OCI-M2 (cell line): ENCODE measurements at regions not wholly inside any gene's neighbourhood (a gene's known extent, or its start where the extent isn't known, plus 50 kb on each side); places are given as distances from the start of the nearest gene placed in this dataset.

Source experiments
- DNase-seq: peaks from one replicate; lab custom pipeline; 2025; ENCODE audit not compliant: unreplicated experiment; lab: John Stamatoyannopoulos, UW

DNA sequence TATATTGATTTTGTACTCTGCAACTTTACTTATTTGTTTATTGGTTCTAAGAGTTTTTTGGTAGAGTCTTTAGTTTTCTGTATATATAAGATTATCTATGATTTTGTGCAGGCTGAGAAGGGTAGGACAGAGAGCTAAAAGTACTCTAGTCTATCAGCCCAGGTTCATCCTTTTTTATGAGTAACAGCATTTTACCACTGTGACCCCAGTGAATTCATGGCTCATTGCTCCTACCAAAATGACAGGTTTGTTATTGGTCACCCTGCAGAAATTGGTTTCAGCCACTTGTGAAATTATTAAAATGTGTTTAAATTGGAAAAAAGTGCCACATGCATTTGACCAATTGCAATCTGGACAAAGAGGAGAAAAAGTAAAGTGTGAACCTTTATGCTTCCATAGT, 421.4 kb upstream of the DAB2 start:
- DNase-seq = no peak

DNA sequence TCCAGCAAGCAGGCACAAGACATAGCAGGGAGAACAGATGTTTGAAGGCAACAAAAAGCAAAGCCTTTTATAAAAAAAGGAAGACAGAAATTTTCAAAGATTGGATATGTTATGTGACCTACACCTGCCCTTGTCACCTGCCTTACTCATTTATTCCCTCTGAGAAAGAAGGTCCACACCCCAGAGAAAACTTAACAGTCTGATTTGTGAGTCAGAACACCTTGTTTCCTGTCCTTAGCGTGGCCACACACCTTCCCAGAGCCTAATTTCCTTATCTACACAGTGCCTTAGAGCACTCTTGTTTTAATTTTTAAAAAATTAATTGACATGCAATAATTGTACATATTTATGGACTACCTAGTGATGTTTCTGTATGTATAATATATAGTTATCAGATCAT, 419.0 kb upstream of the DAB2 start:
- DNase-seq = no peak

DNA sequence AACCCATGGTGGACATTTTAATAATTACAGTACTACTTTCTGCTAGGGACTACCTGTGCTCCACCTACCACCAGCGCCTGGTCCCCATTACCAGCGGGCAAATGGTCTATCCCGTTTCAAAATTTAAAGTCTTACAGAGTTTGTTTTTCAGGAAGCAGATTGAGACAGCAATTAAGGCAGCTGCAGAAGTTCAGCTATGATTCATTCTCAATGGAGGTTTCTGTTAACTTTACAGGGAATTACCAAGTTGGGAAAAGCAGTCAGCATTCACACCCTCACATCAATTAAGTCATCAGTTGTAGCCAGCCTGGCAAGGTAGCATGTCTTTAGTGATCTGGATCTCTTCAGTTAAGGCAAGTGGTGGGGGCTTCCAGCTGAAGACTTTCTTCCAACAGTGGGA, 410.6 kb upstream of the DAB2 start:
- no peak for DNase-seq

DNA sequence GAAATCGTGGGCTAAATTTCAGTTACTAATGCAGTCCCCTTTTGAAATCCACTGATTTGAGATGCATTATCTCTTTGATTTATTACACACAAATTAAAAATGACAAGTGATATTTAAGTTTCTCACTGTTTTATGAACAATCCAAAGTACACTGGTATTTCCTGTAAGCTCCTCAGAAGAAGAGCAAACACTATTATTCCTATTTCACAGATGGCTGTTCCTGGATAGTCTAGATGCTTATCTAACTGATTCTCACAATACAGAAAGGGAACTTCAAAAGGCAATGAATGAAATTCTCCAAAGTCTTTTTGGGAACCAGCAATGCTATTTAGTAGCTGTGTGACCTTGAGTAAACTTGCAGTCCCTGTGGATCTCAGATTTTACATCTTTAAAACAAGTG, 404.7 kb upstream of the DAB2 start:
- no peak for DNase-seq

DNA sequence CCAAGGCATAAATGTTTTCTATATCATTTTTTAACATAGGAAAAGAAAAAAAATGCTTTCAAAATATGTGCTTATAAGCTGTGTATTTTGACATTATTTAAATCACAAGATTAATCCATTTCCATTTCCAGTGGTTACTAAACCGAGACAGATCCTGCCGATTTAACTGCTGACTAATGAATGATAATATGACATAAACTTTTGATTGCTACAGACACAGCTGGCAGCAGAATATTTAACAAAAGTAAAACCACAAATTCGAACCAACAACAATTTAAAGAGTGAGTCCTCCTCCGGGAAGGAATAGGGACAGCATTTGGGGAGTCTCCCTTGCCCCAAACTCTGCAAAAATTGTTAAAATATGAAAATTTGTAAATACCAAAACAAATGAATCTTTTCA, 401.3 kb upstream of the DAB2 start:
- DNase-seq = no peak

DNA sequence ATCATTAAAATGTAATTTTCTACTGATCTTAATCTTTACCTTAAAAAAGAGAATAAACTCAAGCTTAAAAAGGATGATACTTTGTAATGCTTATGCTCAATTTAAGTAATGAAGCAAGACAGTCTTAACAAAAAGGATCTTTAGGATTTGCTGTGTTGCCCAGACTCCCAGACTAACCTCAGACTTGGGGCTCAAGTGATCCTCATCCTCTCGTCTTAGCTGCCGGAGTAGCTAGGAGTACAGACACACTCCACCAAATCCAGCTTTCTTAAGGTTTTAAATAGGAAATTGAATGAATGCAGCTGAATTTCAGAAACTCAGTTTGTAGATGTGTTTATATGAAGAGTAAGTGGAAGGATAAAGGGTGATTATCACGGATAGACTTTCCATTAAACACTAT, 400.5 kb upstream of the DAB2 start:
- DNase-seq = no peak

DNA sequence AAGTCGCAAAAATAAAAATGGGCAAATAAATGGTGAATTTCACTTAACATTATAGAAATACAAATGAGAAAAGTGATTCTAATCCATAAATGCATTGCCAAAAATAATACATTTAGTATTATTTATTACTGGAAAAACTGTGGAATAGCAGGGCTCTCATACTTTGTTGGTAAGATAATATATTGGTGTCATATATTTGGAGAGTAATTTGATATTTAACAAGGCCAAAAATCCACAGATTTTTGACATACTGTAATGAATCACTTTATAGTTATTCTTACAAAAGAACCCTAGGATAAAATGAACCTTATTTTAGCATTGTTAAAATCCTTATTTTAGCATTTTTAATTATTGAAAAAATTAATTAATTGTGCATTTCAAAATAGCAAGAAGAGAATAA, 397.2 kb upstream of the DAB2 start:
- no peak for DNase-seq

DNA sequence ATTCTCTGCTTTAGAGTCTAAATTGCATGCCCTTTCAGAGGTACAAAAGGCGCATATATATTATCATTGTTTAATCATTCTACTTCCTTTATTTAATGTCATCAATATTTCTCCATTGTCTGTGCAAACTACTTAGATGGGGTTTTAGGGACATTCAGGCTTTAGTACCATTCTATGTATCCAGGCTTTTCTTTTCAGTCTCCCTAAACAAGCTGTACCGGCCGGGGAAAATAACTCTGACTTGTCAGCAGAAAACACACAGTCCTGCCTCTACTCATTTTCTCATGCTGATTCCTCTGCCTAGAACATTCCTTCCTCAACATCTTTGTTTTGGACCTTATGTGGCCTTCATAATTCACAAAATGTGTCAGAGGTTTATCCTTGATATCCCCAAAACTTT, 392.1 kb upstream of the DAB2 start:
- DNase-seq = no peak

DNA sequence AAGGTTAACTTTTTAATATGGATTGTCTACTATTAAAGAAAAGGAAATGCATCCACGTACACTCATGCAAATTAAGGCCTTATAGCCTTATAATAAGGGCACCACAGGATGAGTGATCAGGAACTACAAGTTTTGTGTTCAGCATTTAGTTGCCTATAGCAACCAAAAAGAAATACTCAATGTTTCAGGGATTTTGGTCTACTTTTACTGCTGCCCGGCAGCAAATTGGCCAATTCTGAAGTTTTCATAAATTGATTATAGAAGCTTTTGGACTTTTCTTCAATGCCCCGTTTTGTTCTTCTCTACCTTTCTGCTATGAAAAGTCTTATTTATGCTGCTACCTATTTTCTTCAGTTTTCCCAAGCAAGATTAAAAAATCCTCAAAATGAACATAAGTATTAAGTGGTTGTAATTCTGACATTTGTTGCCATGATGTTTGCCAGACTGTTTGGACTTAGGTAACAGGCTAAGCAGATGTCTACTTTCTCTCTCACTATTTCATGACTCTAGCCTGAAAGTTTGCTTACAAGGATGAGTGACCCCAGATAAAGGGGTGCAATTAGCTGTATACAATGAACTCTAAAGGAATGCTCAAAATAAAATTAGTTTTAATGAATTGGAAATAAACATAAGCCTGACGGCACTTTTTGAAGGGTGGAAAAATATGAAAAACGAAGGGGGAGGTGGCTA, 391.5 kb upstream of the DAB2 start:
- DNase-seq = no peak

DNA sequence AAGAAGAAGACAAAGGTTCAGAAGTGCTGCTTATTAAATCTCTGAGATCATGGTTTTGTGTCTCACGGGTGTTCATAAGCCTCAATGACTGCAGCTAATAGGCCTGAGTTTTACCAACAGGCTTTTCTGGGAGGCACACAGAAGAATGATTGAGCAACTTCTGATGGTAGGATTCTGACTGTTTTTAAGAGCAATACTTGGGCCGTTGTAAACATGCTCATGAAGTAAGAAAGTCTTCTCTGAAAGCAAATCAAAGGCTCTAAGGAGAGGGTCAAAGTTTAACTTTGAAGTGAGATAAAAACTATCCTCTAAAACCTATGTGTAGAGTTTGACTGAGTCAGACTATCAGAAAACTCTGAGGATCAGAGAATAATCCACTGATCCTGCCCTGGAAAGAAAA, 390.9 kb upstream of the DAB2 start:
- DNase-seq = no peak

DNA sequence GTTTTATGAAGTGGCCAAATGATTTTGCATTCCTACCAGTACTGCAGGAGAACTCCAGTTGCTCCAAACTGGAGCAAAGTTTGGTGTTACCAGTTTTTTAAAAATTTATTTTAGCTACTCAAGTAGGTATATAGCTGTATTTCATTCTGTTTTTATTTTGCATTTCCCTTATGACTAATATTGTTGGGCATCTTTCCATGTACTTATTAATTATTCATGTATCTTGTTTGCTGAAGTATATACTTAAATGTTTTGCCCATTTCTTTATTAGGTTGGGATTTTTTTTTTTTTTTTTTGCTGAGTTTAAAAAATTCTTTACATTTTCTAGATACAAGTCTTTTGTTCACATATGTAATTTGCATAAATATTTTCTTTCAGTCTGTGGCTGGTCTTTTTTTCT, 386.6 kb upstream of the DAB2 start:
- no peak for DNase-seq

DNA sequence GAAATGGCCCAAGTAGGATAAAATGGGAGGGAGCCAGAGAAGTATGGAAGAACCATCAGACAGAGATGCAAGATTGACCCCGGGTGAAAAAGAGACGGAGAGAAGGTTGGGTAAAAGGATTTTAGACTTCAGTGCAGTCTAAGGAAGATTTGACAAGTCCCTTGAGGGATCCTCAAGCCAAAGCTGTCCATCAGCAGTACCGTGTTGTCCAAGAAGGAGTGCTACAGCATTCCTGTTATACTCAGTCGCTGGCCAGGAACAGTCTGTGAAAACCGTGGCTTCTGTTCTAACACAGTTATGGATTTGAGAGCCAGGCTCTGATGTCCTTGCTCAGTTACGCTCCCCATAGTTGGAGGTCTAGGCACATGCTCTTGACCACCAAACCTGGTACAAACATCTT, 383.9 kb upstream of the DAB2 start:
- no peak for DNase-seq

DNA sequence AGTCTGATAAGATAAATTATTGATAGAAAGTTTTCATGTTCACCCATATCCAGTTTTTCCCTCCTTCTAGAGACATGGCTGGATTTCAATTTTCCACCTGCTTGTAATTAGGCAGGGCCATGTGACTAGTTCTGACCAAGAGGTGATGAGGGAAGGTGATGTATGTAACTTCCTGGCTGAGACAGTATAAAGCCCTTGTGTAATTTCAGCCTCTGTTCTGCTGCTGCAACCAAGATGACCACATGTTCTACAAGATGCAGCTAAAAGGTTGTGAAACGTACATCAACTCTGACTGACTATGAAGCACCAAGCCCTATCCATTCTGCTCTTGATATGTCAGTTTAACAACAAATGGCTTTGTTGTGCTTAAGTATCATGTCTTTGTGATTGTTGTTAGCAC, 376.5 kb upstream of the DAB2 start:
- DNase-seq = no peak

DNA sequence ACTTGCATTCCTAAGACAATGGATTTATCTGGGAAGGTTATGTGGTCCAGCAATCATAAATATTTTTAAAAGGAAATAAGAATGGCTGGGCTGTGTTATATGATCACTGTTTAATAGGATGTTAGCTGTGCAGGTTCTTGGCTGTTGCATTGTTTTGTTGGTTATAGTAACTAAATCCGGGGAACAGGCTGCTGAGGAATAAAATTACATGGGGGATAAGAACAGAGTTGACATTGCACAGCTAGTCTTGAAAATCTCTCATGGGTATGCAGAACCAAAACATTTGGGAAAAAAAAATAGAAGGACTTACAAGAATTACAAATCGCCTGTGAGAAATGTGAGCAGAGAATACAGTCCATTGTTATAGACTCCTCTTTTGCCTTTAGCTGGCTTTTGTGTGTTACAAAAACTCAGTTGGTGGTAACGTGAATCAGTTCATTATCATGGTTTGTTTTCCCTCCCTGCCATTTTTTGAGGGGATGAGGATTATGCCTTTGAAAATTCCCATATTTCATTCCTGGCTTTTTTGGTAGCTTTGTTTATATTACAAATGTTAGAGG, 375.3 kb upstream of the DAB2 start:
- DNase-seq = no peak

DNA sequence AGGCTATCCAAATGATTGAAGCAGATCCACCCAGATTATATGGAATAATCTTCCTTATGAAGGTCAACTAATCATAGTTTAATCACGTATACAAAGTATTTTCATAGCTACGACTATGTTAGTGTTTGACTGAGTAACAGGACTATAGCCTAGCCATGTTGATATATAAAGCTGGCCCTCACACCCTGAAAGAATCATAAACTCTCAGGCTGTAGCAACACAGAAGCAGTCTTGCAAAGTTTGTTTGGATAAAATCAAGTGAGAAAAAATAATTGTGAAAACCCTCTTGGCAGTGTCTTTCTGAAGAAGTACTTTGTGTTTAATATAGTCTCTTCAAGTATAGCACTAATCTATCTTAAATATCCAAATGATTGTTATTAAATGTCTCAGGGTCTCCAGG, 374.5 kb upstream of the DAB2 start:
- DNase-seq = no peak

DNA sequence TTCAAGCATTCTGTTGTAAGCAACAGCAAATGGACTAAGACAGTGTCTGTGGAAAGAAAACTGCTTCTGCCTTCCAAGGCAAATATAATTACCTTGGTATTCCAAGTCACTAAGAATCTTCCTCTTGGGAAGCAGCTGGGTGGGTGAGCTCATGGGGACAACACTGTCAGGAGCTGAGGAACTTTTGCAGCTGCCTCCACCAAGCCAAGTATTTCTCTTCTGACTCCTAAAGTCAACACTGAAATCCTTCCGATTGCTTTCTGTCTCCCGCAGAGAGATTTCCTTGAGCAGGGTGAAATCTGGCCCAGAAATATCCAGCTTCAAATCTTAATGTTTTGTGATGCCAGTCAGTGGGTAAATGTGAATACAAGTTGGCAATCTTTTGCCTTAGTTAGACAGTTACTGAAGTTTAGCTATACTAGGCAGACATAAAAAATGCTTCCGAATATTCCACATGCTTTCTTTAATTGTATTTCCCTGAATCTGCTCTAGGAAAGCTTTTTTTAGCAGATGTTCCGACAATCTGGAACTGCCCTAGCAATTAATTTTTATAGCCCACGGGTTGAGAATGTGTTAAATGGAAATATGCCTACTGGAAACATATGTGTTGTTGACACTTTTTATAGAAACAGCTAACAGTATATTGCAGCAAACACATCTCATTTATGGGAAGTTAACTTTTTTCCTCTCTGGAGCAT, 369.9 kb upstream of the DAB2 start:
- DNase-seq = no peak

DNA sequence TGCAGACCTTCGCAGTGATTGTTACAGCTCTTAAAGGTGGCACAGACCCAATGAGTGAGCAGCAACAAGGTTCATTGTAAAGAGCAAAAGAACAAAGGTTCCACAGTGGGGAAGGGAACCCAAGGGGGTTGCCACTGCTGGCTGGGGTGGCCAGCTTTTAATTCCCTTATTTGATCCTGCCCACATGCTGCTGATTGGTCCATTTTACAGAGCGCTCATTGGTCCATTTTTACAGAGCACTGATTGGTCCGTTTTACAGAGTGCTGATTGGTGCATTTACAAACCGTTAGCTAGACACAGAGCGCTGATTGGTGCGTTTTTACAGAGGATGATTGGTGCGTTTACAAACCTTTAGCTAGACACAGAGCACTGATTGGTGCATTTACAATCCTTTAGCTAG, 360.6 kb upstream of the DAB2 start:
- DNase-seq = no peak

DNA sequence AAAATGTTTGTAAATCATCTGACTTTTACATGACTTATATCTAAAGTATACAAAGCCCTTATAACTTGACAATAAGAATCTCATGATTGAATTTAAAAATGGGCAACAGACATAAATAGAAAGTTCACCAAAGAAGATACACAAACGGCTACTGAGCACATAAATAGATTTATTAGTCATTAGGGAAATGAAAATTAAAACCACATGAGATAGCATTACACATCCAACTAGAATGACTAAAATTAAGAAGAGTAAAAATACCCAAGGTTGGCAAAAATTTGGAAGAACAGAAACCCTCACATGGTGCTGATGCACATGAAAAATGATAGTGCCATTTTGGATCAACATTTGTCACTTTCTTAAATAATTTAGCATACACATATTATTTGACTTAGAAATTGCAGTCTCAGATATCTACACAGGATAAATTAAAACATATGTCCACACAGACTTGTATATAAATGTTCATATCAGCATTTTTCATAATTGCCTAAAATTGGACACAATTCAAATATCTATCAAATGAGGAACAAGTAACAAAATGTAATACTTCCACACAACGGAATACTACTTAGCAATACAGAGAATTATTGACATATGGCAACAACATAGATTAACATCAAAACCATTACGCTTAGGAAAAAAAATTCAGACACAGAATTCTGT, 359.1 kb upstream of the DAB2 start:
- no peak for DNase-seq

DNA sequence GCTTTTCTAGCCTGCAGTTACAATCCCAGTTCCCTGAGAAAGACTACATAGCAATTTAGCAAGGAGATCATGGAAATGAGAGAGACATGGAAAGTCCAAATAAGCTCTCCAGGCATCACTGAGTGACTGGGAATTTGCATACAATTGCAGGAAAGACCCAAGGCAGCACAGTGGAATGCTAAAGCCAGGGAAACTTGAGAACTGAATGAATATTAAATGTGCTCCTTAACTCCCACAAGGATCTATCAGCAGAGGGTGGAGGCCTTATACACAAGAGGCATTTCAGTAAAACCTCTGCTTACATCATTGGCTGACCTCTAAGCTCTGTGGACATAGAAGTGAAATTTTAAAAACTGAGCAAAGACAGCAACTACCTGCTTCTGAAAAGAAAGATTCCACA, 355.6 kb upstream of the DAB2 start:
- no peak for DNase-seq

DNA sequence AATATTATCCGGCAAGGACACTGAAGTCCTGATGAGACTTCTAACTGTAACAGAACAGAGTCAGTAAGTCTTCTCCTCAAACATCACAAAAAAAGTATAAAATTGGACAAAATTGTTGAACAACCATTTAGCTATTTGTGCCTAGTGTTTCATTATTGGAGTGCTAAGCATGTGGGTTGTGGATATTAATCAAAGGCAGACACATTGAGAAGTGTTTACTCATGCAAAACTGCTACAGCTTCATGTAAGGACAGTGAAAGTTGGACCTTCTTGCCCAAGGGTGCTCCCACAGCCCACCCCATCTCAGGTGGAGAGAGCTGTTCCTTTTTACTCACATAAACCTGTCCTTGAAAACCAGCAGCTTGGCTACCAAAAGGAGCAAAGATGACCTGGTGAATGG, 355.1 kb upstream of the DAB2 start:
- DNase-seq = no peak

DNA sequence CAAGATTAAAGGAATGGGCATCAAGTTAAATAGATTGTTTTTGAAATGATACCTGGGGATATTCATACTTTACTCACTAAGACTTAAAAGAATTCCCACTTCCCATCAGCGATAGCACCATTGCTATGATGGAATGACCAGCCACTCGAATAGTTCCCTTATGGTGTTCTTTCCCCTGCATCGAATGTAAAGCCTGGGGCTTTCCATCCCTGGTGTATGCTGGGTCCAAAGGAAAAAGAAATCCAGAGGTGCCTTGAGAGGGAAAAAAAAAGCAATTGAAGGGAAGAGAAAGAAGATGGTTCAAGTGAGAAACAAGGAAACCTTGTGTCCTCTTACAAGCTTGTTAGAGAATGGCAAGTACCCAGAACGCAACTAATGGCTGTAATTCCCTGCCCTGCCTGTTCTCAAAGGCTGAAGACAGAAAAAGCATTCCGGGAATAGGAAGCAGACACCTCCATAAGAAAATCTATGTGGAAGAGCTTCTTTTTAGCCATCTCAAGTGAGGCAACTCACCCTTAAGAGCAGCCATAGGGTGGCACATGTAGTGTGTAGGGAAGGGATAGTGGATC, 351.1 kb upstream of the DAB2 start:
- DNase-seq = no peak
